ENCODE measurements at regions not wholly inside any gene's neighbourhood (a gene's known extent, or its start where the extent isn't known, plus 50 kb on each side); places are given as distances from the start of the nearest gene placed in this dataset.

DNA sequence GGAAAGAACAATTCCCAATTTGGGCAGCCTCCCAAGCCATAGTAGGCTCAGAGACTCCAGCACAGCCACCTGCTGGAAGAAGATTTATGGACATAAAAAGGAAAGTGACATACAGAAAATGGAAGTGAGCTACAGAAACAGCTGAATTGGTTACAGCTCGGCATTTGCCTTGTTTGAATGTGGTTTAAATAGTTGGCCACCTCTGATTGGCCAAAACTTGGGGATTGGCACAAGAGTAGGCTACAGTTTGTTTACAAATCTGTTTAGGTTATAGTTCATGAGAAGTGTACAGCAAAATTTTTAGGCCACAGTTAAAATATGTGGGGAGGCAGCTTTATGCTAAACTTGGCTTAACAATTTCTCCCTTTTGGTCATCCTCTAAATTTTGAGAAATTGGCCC, 150.4 kb downstream of the MAGEC1 start:
- Mint-ChIP-seq H3K27ac (no peak overlapping the region), H3K36me3 (ENCODE audit: low read depth) (no peaks in the 10 kb centered on the region)
- H3K9me3 ChIP-seq (ENCODE audit: control insufficient read depth, low read length): no peaks in the 10 kb centered on the region

GRCh38 chrX:142052238-142052637, 148.5 kb downstream of the MAGEC1 start:
- H3K36me3 ChIP-seq (ENCODE audit: control insufficient read depth, insufficient read depth, low read length): no peaks in the 10 kb centered on the region
- no peak overlapping the region for H3K4me3 Mint-ChIP-seq
- H3K4me1 Mint-ChIP-seq: no peaks in the 10 kb centered on the region
- H3K36me3 Mint-ChIP-seq (ENCODE audit: low read depth): no peaks in the 10 kb centered on the region
- no peak overlapping the region for H3K27ac Mint-ChIP-seq
- H3K9me3 Mint-ChIP-seq: peaks cover 32% of the 10 kb centered on the region
- no peaks in the 10 kb centered on the region for H3K9me3 ChIP-seq (ENCODE audit: control insufficient read depth, low read length)
- H3K27me3 Mint-ChIP-seq (ENCODE audit: insufficient read depth): no peaks in the 10 kb centered on the region
- H3K4me1 ChIP-seq (ENCODE audit: control insufficient read depth, insufficient read depth, low read length): no peaks in the 10 kb centered on the region
- DNase-seq: no peak
- TF ChIP-seq, protein P1, sequence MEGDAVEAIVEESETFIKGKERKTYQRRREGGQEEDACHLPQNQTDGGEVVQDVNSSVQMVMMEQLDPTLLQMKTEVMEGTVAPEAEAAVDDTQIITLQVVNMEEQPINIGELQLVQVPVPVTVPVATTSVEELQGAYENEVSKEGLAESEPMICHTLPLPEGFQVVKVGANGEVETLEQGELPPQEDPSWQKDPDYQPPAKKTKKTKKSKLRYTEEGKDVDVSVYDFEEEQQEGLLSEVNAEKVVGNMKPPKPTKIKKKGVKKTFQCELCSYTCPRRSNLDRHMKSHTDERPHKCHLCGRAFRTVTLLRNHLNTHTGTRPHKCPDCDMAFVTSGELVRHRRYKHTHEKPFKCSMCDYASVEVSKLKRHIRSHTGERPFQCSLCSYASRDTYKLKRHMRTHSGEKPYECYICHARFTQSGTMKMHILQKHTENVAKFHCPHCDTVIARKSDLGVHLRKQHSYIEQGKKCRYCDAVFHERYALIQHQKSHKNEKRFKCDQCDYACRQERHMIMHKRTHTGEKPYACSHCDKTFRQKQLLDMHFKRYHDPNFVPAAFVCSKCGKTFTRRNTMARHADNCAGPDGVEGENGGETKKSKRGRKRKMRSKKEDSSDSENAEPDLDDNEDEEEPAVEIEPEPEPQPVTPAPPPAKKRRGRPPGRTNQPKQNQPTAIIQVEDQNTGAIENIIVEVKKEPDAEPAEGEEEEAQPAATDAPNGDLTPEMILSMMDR (conservative IDR thresholded peaks at IDR 0.05): no peak
- H3K4me3 ChIP-seq (ENCODE audit: low read length): no peak overlapping the region
- H3K27me3 ChIP-seq (ENCODE audit: control insufficient read depth, insufficient read depth, low read length, poor library complexity, severe bottlenecking): no peaks in the 10 kb centered on the region
- H3K27ac ChIP-seq (ENCODE audit: low read depth, low read length): no peak overlapping the region
- H3K9ac ChIP-seq (ENCODE audit: extremely low read depth, low read length, poor library complexity, severe bottlenecking): no peak overlapping the region
- WGBS, 2 experiments (ENCODE audit: insufficient coverage in 1 of 2, insufficient read length in 1 of 2): 93% methylated on average over 3 of the region's 3 CpGs; no CpG with 5 or more reads in 1 of the 2 experiments

More for the DNA sequence above, 150.4 kb downstream of the MAGEC1 start:
- Histone ChIP-seq H3K4me1 (ENCODE audit: control insufficient read depth, insufficient read depth, low read length) (no peaks in the 10 kb centered on the region), H3K27ac (ENCODE audit: low read depth, low read length) (no peak overlapping the region), H3K36me3 (ENCODE audit: control insufficient read depth, insufficient read depth, low read length) (no peaks in the 10 kb centered on the region), H3K9ac (ENCODE audit: extremely low read depth, low read length, poor library complexity, severe bottlenecking) (no peak overlapping the region), H3K4me3 (ENCODE audit: low read length) (no peak overlapping the region), H3K27me3 (ENCODE audit: control insufficient read depth, insufficient read depth, low read length, poor library complexity, severe bottlenecking) (no peaks in the 10 kb centered on the region)
- Mint-ChIP-seq H3K27me3 (ENCODE audit: insufficient read depth) (no peaks in the 10 kb centered on the region), H3K4me3 (no peak overlapping the region), H3K4me1 (no peaks in the 10 kb centered on the region), H3K9me3 (peaks cover 26% of the 10 kb centered on the region)
- TF ChIP-seq, protein P1 (conservative IDR thresholded peaks at IDR 0.05): no peak
- 88% methylated on average over 1 of the region's 1 CpG; no CpG with 5 or more reads in 1 of the 2 experiments for WGBS, 2 experiments (ENCODE audit: insufficient coverage in 1 of 2, insufficient read length in 1 of 2)
- no peak for DNase-seq

DNA sequence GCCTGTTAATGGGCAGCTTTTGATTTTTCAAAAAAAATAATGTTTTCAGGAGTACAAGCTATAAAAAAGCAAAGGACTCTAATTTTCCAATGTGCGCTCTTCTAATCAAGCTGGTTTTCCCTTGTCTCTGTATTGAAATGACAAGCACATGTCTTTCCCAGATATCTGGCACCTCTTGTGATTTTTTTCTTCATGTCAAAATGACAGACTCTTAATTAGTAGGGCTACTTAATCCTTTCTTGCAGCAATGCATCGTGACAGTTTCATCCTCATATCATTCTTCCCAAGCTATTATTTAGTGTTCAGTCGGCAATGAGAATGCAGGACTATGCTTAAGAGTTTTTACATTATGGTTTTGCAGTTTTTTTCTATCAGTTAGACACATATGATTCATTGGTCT, 139.5 kb downstream of the MAGEC1 start:
- no peaks in the 10 kb centered on the region for H3K27me3 Mint-ChIP-seq (ENCODE audit: insufficient read depth)
- H3K4me1 Mint-ChIP-seq: no peaks in the 10 kb centered on the region
- H3K9me3 Mint-ChIP-seq: peaks cover 34% of the 10 kb centered on the region
- Histone ChIP-seq H3K36me3 (ENCODE audit: control insufficient read depth, insufficient read depth, low read length) (no peaks in the 10 kb centered on the region), H3K4me3 (ENCODE audit: low read length) (no peak overlapping the region), H3K9ac (ENCODE audit: extremely low read depth, low read length, poor library complexity, severe bottlenecking) (no peak overlapping the region), H3K27ac (ENCODE audit: low read depth, low read length) (no peak overlapping the region), H3K27me3 (ENCODE audit: control insufficient read depth, insufficient read depth, low read length, poor library complexity, severe bottlenecking) (no peaks in the 10 kb centered on the region), H3K9me3 (ENCODE audit: control insufficient read depth, low read length) (no peaks in the 10 kb centered on the region), H3K4me1 (ENCODE audit: control insufficient read depth, insufficient read depth, low read length) (no peaks in the 10 kb centered on the region)
- no peak overlapping the region for H3K27ac Mint-ChIP-seq
- WGBS, 2 experiments (ENCODE audit: insufficient coverage in 1 of 2, insufficient read length in 1 of 2): 93 to 100% methylated on average over 1 to 2 of the region's 3 CpGs
- H3K4me3 Mint-ChIP-seq: no peak overlapping the region
- TF ChIP-seq, protein P1 (conservative IDR thresholded peaks at IDR 0.05): no peak
- no peaks in the 10 kb centered on the region for H3K36me3 Mint-ChIP-seq (ENCODE audit: low read depth)
- no peak for DNase-seq
